ENCODE measurements at regions not wholly inside any gene's neighbourhood (a gene's known extent, or its start where the extent isn't known, plus 50 kb on each side); places are given as distances from the start of the nearest gene placed in this dataset.

GRCh38 chr22:49643466-49643865, 184.2 kb downstream of the BRD1 start:
- no peaks in the 10 kb centered on the region for H3K9me3 ChIP-seq (replicated peaks in 1 of 3)
- DNase-seq: no peak
- H3K4me1 ChIP-seq (replicated peaks in 1 of 2): no peaks in the 10 kb centered on the region
- WGBS, 4 donors: 93 to 96% (median 93%) methylated on average over 6 to 16 of the region's 16 CpGs
- no peaks in the 10 kb centered on the region for H3K27me3 ChIP-seq
- TF ChIP-seq POLR2A (IDR thresholded peaks at IDR 0.05) (no peak), CTCF (IDR thresholded peaks at IDR 0.05) (no peak)
- intact Hi-C loops (cut with DNase I): no loop called here
- no peak overlapping the region for H3K27ac ChIP-seq
- H3K4me3 ChIP-seq: no peak overlapping the region
- no peaks in the 10 kb centered on the region for H3K36me3 ChIP-seq (replicated peaks in 1 of 2)

GRCh38 chr22:49642741-49643140, 184.9 kb downstream of the BRD1 start:
- intact Hi-C loops (cut with DNase I): no loop called here
- TF ChIP-seq POLR2A (IDR thresholded peaks at IDR 0.05): no peak
- TF ChIP-seq CTCF (IDR thresholded peaks at IDR 0.05): no peak
- 79 to 80% (median 79%) methylated on average over 4 to 8 of the region's 8 CpGs for WGBS, 4 donors

GRCh38 chr22:49642331-49642730, 185.3 kb downstream of the BRD1 start:
- Histone ChIP-seq H3K4me3 (no peak overlapping the region), H3K27me3 (no peaks in the 10 kb centered on the region), H3K9me3 (replicated peaks in 1 of 3) (no peaks in the 10 kb centered on the region), H3K27ac (no peak overlapping the region), H3K36me3 (replicated peaks in 1 of 2) (no peaks in the 10 kb centered on the region), H3K4me1 (replicated peaks in 1 of 2) (no peaks in the 10 kb centered on the region)
- DNase-seq: no peak
- intact Hi-C loops (cut with DNase I): no loop called here
- WGBS, 4 donors: 80 to 84% (median 82%) methylated on average over 7 of the region's 7 CpGs; no CpG with 5 or more reads in 1 of the 4 donors
- TF ChIP-seq CTCF (IDR thresholded peaks at IDR 0.05): no peak
- TF ChIP-seq POLR2A (IDR thresholded peaks at IDR 0.05): no peak

More at GRCh38 chr22:49642741-49643140, 184.9 kb downstream of the BRD1 start:
- Histone ChIP-seq H3K4me3 (no peak overlapping the region), H3K4me1 (replicated peaks in 1 of 2) (no peaks in the 10 kb centered on the region), H3K36me3 (replicated peaks in 1 of 2) (no peaks in the 10 kb centered on the region), H3K9me3 (replicated peaks in 1 of 3) (no peaks in the 10 kb centered on the region), H3K27ac (no peak overlapping the region), H3K27me3 (no peaks in the 10 kb centered on the region)
- DNase-seq: no peak

- Histone ChIP-seq H3K27me3 (no peaks in the 10 kb centered on the region), H3K4me3 (no peak overlapping the region), H3K36me3 (replicated peaks in 1 of 2) (no peaks in the 10 kb centered on the region), H3K9me3 (replicated peaks in 1 of 3) (no peaks in the 10 kb centered on the region), H3K4me1 (replicated peaks in 1 of 2) (no peaks in the 10 kb centered on the region), H3K27ac (no peak overlapping the region)
- TF ChIP-seq POLR2A (IDR thresholded peaks at IDR 0.05) (no peak), CTCF (IDR thresholded peaks at IDR 0.05) (no peak)
- no peak for DNase-seq
- 79 to 94% (median 87%) methylated on average over 6 to 12 of the region's 12 CpGs for WGBS, 4 donors
- intact Hi-C loops (cut with DNase I): no loop called here
Measured at GRCh38 chr22:49641770-49642313, 185.8 kb downstream of the BRD1 start.

Measured in adrenal gland (tissue), 9 donors.